ENCODE measurements at regions not wholly inside any gene's neighbourhood (a gene's known extent, or its start where the extent isn't known, plus 50 kb on each side); places are given as distances from the start of the nearest gene placed in this dataset.

DNA sequence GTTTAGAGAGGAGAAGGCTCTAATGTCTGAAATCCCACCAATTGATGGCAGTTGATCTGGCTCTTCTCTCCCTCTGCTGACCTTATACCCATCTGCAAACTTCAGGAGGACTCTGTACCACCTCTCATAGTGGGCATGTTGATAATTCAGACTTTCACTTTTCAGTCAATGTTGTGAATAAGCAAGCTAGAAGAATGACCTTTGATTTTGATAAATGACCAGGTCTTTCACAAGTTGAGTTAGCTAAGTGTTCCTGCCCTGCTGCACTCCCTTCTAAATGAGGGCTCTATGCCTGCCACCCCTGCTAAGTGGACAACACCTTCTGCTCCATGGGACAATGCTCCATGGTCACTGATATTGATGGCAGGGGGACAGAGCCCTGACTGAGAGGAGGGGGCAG lies 74.7 kb downstream of the SPRY4 start:
- H3K27ac ChIP-seq: no peak overlapping the region
- intact Hi-C loops (cut with DNase I): no loop called here
- DNase-seq (no peak), ATAC-seq (no peak)
- peaks cover 0 to 23% (median 5%) of the 10 kb centered on the region in 9 donors for H3K4me1 ChIP-seq
- no peaks in the 10 kb centered on the region for H3K36me3 ChIP-seq
- H3K4me3 ChIP-seq: no peak overlapping the region
- H3K27me3 ChIP-seq: no peaks in the 10 kb centered on the region
- no peaks in the 10 kb centered on the region for H3K9me3 ChIP-seq
- TF ChIP-seq, protein P1, sequence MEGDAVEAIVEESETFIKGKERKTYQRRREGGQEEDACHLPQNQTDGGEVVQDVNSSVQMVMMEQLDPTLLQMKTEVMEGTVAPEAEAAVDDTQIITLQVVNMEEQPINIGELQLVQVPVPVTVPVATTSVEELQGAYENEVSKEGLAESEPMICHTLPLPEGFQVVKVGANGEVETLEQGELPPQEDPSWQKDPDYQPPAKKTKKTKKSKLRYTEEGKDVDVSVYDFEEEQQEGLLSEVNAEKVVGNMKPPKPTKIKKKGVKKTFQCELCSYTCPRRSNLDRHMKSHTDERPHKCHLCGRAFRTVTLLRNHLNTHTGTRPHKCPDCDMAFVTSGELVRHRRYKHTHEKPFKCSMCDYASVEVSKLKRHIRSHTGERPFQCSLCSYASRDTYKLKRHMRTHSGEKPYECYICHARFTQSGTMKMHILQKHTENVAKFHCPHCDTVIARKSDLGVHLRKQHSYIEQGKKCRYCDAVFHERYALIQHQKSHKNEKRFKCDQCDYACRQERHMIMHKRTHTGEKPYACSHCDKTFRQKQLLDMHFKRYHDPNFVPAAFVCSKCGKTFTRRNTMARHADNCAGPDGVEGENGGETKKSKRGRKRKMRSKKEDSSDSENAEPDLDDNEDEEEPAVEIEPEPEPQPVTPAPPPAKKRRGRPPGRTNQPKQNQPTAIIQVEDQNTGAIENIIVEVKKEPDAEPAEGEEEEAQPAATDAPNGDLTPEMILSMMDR (IDR thresholded peaks at IDR 0.05): no peak

DNA sequence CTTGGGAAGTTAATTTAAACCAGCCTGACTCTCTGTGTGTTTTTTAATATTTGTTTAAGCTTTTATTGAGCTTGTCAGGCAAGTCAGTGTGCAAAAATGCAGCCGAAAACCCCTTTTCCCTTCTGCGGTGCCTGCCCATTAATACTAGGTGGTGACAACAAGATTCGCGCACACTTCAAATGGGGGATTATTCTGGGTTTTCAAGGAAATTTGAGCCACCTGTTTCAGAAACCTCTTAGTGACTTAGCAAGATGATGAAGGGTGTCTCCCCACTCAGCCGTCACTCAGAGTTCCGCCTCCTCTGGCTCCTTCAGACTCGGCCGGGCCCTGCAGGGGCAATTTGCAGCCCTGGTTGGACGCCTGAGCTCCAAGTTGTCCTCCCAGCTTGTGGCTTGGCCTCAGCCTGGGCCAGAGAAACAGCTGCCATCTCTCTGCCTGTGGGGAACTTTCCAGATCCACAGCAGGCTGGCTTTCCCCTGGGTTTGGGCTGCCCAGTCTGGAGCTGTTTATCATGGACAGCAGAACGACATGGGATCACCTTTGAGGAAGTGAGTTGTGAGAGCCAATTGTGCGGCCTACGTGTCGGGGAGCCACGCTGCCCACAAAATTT lies 75.9 kb downstream of the SPRY4 start:
- Histone ChIP-seq H3K27me3 (no peaks in the 10 kb centered on the region), H3K4me3 (no peak overlapping the region), H3K4me1 (peaks cover 0 to 16% (median 5%) of the 10 kb centered on the region in 9 donors), H3K36me3 (no peaks in the 10 kb centered on the region), H3K27ac (no peak overlapping the region), H3K9me3 (no peaks in the 10 kb centered on the region)
- TF ChIP-seq, protein P1 (IDR thresholded peaks at IDR 0.05): no peak
- WGBS, 2 donors: 78 to 81% methylated on average over 14 of the region's 14 CpGs
- intact Hi-C loops (cut with DNase I): no loop called here
- DNase-seq: peak; percentile 31 to 59
- ATAC-seq: peak; percentile 37 to 80 (median 72)

DNA sequence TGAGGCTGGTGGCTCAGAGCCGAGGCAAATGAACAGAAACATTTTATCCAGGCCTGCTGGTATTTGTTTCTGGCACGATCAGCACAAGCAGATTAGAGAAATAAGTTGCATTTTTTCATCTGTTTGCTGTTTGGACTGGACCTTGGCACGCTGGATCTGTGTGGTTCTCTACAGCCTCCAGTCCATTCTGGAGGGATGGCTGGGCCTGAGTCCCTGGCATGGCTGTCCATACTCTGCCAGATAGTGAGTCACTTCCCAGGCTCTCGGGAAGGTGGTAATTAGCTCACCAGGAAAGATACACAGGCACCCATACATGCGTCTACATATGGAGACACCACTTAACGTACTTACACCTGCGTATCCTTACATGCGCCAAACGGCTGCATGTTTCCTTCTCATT lies 78.6 kb downstream of the SPRY4 start:
- WGBS, 2 donors: 67 to 75% methylated on average over 9 of the region's 9 CpGs

DNA sequence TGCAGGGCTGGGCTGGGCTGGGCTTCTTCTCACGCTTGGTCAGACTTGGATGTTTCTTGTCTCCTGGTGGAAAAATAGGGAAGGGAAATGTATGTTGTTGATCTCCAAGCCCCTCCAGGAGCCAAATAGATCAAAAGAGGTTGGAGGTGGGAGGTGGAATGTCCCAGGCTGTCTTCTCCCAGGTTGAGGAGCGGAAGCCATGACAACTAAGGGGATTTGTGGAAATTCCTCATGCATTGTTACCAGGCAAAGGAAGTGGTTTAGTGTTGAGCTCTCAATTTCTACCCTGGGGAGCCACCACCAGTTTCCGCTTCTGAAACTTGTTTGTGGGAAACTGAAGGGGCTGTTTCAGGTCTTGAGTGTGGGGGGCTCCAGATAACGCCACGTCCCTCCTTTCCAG lies 79.0 kb downstream of the SPRY4 start:
- intact Hi-C loops (cut with DNase I): no loop called here
- TF ChIP-seq, protein P1 (IDR thresholded peaks at IDR 0.05): no peak
- Histone ChIP-seq H3K9me3 (peaks cover 0 to 7% (median 0%) of the 10 kb centered on the region in 11 donors), H3K27ac (peak overlapping the region in 4 of 10 donors; percentile 19 to 68 (median 34)), H3K4me1 (peaks cover 0 to 16% (median 5%) of the 10 kb centered on the region in 9 donors), H3K36me3 (no peaks in the 10 kb centered on the region), H3K27me3 (no peaks in the 10 kb centered on the region), H3K4me3 (no peak overlapping the region)
- DNase-seq: no peak
- ATAC-seq: peak in 2 of 8 donors; percentile 6 to 15
- WGBS, 2 donors: 78 to 84% methylated on average over 5 of the region's 5 CpGs

More for the DNA sequence above, 78.6 kb downstream of the SPRY4 start:
- peaks cover 0 to 16% (median 5%) of the 10 kb centered on the region in 9 donors for H3K4me1 ChIP-seq
- H3K36me3 ChIP-seq: no peaks in the 10 kb centered on the region
- DNase-seq: no peak
- peak in 6 of 8 donors; percentile 24 to 72 (median 44) for ATAC-seq
- H3K27me3 ChIP-seq: no peaks in the 10 kb centered on the region
- TF ChIP-seq, protein P1 (IDR thresholded peaks at IDR 0.05): no peak
- intact Hi-C loops (cut with DNase I): no loop called here
- peaks cover 0 to 7% (median 0%) of the 10 kb centered on the region in 11 donors for H3K9me3 ChIP-seq
- peak overlapping the region in 4 of 10 donors; percentile 19 to 68 (median 34) for H3K27ac ChIP-seq
- no peak overlapping the region for H3K4me3 ChIP-seq
